Activated T-helper 17 cell treated with anti-CD3 and anti-CD28 coated beads, Interleukin-2, amount 50 U/mL, for 72 hours (primary cell): ENCODE measurements at regions not wholly inside any gene's neighbourhood (a gene's known extent, or its start where the extent isn't known, plus 50 kb on each side); places are given as distances from the start of the nearest gene placed in this dataset.

Source experiments
- ATAC-seq: fragments of 150-1000 bp; cut with Tn5 transposase; replicated peaks from 2 replicates; pipeline ENCODE4 v1.10.0; 2021; ENCODE audit warnings: mild to moderate bottlenecking, moderate library complexity
- H3K27ac Mint-ChIP-seq: one replicate; pipeline ENCODE4 v1.8.0; 2022; ENCODE audit warnings: mixed read lengths
- H3K27me3 Mint-ChIP-seq: one replicate; pipeline ENCODE4 v1.8.0; 2022; ENCODE audit warnings: mixed read lengths
- H3K36me3 Mint-ChIP-seq: one replicate; pipeline ENCODE4 v1.8.0; 2022; ENCODE audit warnings: low read depth, mild to moderate bottlenecking, mixed read lengths
- H3K4me1 Mint-ChIP-seq: one replicate; pipeline ENCODE4 v1.8.0; 2022; ENCODE audit warnings: mixed read lengths
- H3K4me3 Mint-ChIP-seq: one replicate; pipeline ENCODE4 v1.8.0; 2022; ENCODE audit warnings: mild to moderate bottlenecking, mixed read lengths
- H3K9me3 Mint-ChIP-seq: one replicate; pipeline ENCODE4 v1.8.0; 2022; ENCODE audit warnings: mixed read lengths

DNA sequence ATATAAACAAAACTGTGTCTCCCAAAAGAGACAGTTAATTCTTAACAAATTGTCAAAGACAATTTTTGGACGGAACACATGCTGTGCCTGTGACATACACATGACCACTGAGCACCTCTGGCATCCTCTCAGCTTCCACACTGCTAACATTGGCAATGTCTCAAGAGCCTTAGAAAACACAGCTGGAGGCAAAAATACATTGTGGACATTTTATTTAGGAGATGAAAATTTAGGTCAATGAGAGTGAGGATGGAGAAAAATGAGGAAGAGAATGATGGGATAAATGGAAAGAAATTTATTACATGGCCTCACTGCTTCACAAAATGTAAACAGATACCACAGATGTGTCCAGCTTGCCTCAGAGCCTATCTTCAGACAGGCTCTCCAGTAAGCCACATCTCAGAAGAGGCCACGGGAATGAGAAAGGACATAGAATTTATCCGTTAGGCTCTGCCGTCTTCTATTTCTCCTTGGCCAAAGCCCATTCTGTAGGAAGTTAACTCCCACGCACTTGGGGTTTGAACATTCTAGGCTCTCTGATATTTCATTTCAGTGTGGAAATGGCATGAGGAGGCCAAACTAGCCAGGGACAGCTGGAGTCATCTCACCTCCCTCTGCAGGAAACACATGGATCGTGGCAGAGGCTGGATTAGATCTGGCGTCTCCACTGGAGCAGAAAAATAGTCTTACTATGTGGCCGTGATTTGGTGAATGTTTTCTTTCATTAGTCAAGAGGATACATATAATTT, 519.4 kb upstream of the DSEL start:
- H3K36me3 Mint-ChIP-seq = no peaks in the 10 kb centered on the region
- H3K4me1 Mint-ChIP-seq = no peaks in the 10 kb centered on the region
- H3K27ac Mint-ChIP-seq = no peak overlapping the region
- no peaks in the 10 kb centered on the region for H3K27me3 Mint-ChIP-seq
- H3K9me3 Mint-ChIP-seq = no peaks in the 10 kb centered on the region
- no peak for ATAC-seq
- no peak overlapping the region for H3K4me3 Mint-ChIP-seq

DNA sequence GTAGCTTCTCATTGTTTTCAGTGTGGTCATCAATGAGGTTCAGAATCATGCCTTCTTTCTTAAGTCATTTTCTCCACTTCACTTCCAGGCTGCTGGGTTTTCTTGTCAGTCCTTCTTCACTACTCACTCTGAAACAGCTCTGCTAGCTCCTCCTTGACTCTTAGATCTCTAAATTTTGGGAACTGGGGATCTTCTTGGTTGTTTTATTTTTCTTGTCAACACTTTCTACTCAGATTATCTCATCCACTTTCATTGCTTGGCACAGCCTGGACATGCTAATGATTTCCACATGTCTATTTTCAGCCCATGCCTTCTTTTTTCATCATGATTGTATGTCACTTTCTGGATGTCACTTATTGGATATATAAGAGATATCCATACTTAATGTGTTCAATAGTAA, 517.8 kb upstream of the DSEL start:
- H3K27ac Mint-ChIP-seq = no peak overlapping the region
- no peak overlapping the region for H3K4me3 Mint-ChIP-seq
- no peak for ATAC-seq
- no peaks in the 10 kb centered on the region for H3K4me1 Mint-ChIP-seq
- no peaks in the 10 kb centered on the region for H3K36me3 Mint-ChIP-seq
- no peaks in the 10 kb centered on the region for H3K27me3 Mint-ChIP-seq
- H3K9me3 Mint-ChIP-seq = no peaks in the 10 kb centered on the region

DNA sequence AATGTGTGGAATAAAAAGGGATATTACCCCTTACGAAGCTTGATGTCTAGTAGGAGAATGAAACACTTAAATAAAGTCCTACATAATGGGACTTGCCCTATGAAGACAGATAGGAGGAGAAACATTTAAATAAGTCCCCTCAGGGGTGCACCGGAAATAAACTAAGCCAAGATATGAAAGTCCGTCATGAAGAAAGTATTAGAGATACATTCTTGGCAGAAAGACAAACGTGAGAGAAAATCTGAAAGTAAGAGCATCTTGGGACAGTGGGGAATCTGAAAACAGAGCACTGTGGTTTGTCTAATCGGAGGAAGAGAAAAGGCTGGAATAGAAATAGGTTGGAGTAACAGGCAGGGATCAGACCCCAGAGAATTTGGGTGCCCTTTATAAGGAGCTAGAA, 516.9 kb upstream of the DSEL start:
- H3K4me3 Mint-ChIP-seq = no peak overlapping the region

DNA sequence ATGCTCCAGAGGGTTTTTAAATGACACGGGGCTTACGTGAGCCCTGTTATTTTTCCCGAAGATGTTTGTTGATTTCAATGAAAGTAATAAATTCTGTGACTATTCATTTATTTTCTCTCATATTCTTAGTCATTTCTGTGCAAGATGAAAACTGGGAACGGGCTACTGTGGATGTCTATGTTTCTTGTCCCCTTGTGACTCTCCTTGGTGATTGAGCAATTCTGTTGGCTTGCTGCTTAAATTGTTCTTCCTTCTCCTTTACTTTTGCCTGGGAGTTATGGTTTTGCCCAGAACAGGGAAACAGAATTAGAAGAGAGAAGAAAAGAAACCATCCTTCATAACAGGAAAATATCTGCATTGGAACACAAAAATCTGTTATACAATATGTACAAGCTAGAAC, 508.2 kb upstream of the DSEL start:
- H3K9me3 Mint-ChIP-seq = no peaks in the 10 kb centered on the region

More for the DNA sequence above, 516.9 kb upstream of the DSEL start:
- Mint-ChIP-seq H3K27ac (no peak overlapping the region), H3K9me3 (no peaks in the 10 kb centered on the region), H3K36me3 (no peaks in the 10 kb centered on the region), H3K4me1 (no peaks in the 10 kb centered on the region), H3K27me3 (no peaks in the 10 kb centered on the region)
- ATAC-seq = no peak

DNA sequence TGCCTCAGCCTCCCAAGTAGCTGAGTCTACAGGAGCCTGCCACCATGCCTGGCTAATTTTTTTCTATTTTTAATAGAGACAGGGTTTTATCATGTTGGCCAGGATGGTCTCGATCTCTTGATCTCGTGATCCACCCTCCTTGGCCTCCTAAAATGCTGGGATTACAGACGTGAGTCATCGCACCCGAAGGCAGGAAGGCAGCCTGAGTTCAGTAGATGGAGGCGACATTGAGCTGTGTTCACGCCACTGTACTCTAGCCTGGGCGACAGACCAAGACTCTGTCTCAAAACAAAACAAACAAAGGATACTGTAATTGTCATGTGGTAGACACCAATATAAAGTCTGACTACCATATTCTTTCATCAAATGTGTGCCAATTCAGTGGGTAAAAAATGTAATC, 500.9 kb upstream of the DSEL start:
- Mint-ChIP-seq H3K9me3 (no peaks in the 10 kb centered on the region), H3K4me3 (no peak overlapping the region), H3K27me3 (no peaks in the 10 kb centered on the region), H3K36me3 (no peaks in the 10 kb centered on the region), H3K4me1 (no peaks in the 10 kb centered on the region), H3K27ac (no peak overlapping the region)
- no peak for ATAC-seq

More for the DNA sequence above, 508.2 kb upstream of the DSEL start:
- H3K36me3 Mint-ChIP-seq = no peaks in the 10 kb centered on the region
- no peak for ATAC-seq
- H3K4me1 Mint-ChIP-seq = no peaks in the 10 kb centered on the region
- no peak overlapping the region for H3K27ac Mint-ChIP-seq
- H3K27me3 Mint-ChIP-seq = no peaks in the 10 kb centered on the region
- H3K4me3 Mint-ChIP-seq = no peak overlapping the region

DNA sequence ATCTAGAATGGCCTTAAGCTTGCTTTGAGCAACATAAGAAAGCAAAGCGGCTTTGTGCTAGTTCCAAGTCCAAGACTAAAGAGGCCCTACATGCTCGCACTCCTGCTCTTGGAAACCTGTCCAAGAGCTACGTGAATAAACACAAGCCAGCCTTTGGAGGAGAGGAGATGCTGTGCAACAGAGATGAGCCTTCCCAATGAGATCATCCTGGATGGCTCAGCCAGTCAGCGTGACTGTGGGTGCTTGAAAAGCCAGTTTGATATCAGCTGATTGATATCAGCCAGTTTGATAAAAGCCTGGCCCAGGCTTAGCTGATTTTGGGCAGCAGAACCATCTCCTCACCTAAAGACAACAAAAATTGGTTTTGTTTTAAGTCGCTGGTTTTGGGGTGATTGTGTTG, 481.0 kb upstream of the DSEL start:
- H3K36me3 Mint-ChIP-seq = no peaks in the 10 kb centered on the region
- no peak for ATAC-seq
- peaks cover 2% of the 10 kb centered on the region for H3K9me3 Mint-ChIP-seq
- H3K4me1 Mint-ChIP-seq = no peaks in the 10 kb centered on the region
- no peak overlapping the region for H3K4me3 Mint-ChIP-seq
- no peaks in the 10 kb centered on the region for H3K27me3 Mint-ChIP-seq
- H3K27ac Mint-ChIP-seq = no peak overlapping the region

DNA sequence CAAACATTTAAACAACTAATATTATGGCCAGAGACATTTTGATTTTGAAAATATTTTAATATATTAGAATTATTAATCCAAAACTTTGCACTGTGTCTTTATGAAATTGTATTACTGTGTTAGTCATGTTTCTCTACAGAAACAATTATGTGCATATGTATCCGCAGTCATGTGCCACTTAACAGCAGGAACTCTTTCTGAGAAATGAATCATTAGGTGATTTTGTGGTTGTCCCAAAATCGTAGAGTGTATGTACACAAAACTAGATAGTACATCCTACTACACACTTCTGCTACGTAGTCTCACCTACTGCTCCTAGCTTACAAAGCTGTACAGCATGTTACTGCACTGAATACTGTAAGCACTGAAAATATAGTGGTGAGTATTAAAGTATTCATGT, 479.2 kb upstream of the DSEL start:
- Mint-ChIP-seq H3K4me3 (no peak overlapping the region), H3K4me1 (no peaks in the 10 kb centered on the region), H3K9me3 (peaks cover 4% of the 10 kb centered on the region), H3K36me3 (no peaks in the 10 kb centered on the region), H3K27me3 (no peaks in the 10 kb centered on the region), H3K27ac (no peak overlapping the region)
- ATAC-seq = no peak

DNA sequence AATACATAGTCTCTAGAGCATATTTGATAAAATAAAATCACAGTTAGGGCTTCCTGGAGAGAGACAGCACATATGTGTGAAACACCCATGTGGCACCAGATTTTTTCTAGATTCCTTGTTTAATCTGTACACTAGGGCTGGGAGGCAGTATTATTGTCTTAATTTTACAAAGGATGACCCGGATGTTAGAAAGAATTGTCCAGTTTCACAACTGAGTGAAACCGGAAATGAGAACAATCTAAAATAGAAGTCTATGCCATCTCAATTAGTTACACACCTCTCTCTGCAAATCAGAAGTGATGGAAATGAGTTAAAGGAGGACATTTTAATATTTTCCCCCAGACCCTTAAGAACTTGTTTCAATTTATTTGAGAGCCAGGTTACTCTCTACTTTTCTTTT, 463.7 kb upstream of the DSEL start:
- Mint-ChIP-seq H3K9me3 (no peaks in the 10 kb centered on the region), H3K36me3 (no peaks in the 10 kb centered on the region), H3K4me1 (no peaks in the 10 kb centered on the region), H3K27ac (no peak overlapping the region), H3K27me3 (peaks cover 4% of the 10 kb centered on the region), H3K4me3 (no peak overlapping the region)
- ATAC-seq = no peak

DNA sequence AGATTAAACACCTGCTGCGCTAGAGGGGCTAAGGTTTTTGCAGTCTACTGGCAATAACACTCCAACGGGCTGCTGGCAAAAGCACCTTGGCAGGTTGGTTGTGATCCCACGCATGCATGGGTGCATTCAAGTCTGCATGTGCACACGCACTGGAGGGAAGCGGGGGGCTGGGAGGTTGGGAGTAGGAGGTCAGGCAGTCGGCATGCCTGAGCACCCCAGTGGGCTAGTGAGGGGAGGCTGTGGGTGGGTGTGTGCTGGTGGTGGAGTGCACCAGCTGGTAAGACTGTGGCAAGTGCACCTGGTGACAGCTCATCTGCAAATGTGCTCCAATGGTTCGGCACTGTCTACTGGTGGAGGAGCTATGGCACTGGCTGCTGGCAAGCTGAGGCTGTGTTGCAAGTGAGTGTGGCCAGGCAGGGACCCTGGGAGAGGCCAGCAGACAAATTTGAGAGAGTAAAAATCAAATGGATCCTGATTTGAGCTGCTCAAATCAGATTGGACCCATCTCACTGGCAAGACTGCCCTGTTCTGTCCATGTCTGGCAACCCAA, 460.6 kb upstream of the DSEL start:
- Mint-ChIP-seq H3K4me1 (no peaks in the 10 kb centered on the region), H3K9me3 (no peaks in the 10 kb centered on the region), H3K4me3 (no peak overlapping the region), H3K27ac (no peak overlapping the region), H3K27me3 (no peaks in the 10 kb centered on the region), H3K36me3 (no peaks in the 10 kb centered on the region)
- ATAC-seq = no peak

DNA sequence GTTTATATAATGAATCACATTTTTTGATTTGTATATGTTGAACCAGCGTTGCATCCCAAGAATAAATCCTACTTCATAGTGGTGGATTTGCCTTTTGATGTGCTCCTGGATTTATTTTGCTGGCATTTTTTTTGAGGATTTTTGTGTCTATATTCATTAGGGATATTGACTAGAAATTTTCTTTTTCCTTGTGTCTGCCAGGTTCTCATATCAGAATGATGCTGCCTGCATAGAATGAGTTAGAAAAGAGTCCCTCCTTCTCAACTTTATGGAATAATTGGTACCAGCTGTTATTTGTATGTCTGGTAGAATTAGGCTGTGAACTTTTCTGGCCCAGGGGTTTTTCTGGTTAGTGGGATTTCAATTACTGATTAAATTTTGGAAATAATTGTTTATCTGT, 457.4 kb upstream of the DSEL start:
- no peaks in the 10 kb centered on the region for H3K9me3 Mint-ChIP-seq
- no peak for ATAC-seq
- no peak overlapping the region for H3K27ac Mint-ChIP-seq

DNA sequence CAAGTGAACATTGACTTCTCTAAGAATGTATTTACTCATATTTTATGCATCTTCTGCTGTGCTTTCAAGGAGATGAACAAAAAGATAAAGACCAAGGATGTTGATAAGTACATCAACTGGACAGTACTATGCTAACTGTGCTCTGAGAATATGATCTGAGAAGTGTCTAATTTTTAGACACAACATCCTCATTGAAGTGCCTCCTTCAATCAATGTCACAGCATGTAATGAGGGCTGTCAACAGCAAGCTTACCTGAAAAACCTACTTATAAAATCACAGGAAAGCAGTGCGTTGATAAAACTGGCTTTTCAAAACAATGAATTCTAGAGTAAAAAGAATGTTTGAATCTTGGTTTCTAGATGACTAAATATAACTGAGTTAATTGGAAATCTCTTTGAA, 452.9 kb upstream of the DSEL start:
- Mint-ChIP-seq H3K27ac (no peak overlapping the region), H3K9me3 (no peaks in the 10 kb centered on the region), H3K4me3 (no peak overlapping the region), H3K4me1 (no peaks in the 10 kb centered on the region), H3K36me3 (no peaks in the 10 kb centered on the region), H3K27me3 (no peaks in the 10 kb centered on the region)
- no peak for ATAC-seq

More for the DNA sequence above, 457.4 kb upstream of the DSEL start:
- no peaks in the 10 kb centered on the region for H3K27me3 Mint-ChIP-seq
- no peaks in the 10 kb centered on the region for H3K36me3 Mint-ChIP-seq
- no peak overlapping the region for H3K4me3 Mint-ChIP-seq
- H3K4me1 Mint-ChIP-seq = no peaks in the 10 kb centered on the region

DNA sequence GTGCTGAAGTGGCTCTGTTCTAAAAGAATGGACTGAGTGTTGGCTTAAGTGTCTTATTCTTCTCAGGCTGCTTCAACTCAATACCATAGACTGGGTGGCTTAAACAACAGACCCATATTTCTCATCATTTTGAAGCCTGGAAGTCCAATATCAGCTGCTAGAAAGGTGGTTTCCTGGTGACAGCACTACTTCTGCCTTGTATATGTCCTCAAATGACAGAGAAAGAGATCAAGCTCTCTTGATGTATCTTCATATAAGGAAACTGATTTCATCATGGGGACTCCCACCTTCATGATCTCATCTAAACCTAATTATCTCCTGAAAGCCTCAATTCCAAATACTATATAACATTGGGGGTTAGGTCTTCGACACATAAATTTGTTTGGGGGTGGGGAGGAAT, 449.7 kb upstream of the DSEL start:
- H3K9me3 Mint-ChIP-seq = no peaks in the 10 kb centered on the region
- H3K4me1 Mint-ChIP-seq = no peaks in the 10 kb centered on the region
- H3K27me3 Mint-ChIP-seq = no peaks in the 10 kb centered on the region
- no peak overlapping the region for H3K4me3 Mint-ChIP-seq
- no peaks in the 10 kb centered on the region for H3K36me3 Mint-ChIP-seq
- ATAC-seq = no peak
- no peak overlapping the region for H3K27ac Mint-ChIP-seq

DNA sequence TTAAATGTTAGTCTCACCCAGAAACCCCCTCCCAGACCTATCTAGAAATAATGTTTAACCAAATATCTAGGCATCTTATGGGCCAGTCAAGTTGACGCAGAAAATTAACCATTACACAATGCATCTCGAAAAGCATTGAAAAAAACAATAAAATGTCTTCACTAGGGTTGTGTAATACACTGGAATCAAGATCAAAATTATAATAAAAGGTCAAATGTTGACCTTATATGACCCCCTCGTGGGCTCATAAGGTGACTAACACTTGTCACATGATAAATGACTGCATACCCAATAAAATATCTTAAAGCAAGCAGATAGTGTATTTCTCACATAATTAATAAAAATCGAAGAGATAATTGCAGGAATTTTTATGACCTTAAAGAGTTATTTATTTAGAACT, 447.9 kb upstream of the DSEL start:
- H3K36me3 Mint-ChIP-seq = no peaks in the 10 kb centered on the region
- no peak overlapping the region for H3K4me3 Mint-ChIP-seq
- H3K9me3 Mint-ChIP-seq = no peaks in the 10 kb centered on the region
- H3K27me3 Mint-ChIP-seq = no peaks in the 10 kb centered on the region
- no peaks in the 10 kb centered on the region for H3K4me1 Mint-ChIP-seq
- no peak for ATAC-seq
- no peak overlapping the region for H3K27ac Mint-ChIP-seq

DNA sequence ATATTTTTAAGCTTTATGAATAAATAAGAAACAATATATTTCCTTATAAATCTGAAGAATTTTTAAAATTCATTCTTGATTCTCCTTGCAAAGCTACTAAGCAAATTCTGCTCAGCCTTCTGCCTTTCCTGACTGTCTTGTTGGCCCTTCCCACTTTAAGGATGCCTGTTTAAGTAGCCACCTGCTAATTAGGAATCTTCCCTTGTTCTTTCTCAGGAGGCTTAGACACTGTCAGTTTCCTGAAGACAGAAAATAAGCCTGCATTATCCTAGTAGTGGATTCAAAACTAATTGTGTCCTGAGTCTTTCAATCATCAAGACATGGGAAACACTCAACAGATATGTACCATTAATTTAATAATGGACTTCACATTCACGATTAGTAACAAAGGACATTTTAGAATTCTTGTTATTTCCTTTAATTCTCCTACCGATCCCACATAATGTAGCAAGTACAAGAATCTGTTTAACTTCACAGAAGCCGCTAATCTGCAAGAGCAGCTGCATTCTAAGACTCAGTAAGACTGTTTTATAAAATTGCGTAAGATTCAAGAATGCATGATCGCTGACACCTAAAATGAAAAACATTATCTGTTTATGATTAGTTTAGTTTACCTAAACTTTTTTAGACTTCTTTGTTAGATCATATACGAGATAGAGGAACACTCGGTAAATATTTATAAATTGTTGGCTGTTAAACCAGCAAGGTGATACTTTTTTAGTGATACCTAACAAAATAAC, 445.4 kb upstream of the DSEL start:
- Mint-ChIP-seq H3K27me3 (no peaks in the 10 kb centered on the region), H3K4me1 (no peaks in the 10 kb centered on the region), H3K27ac (no peak overlapping the region), H3K36me3 (no peaks in the 10 kb centered on the region), H3K9me3 (no peaks in the 10 kb centered on the region), H3K4me3 (no peak overlapping the region)
- ATAC-seq = no peak

DNA sequence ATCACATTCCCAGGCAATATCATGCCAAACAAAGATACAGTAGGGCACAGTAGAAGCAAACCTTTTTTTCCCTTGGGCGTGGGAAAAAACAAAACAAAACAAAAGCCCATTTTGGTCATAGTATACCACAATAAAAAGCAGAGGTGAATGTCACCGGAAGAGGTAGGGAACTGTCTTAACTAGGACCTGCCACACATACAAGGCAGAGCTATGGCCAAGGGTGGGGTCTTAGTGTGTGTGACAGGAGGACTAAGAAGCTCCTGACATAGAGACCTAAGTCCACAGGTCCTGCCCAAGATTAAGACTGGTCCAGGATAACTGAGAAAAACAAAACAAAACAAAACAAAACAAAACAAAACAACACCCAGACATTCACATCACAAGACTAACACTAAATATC, 441.2 kb upstream of the DSEL start:
- no peaks in the 10 kb centered on the region for H3K9me3 Mint-ChIP-seq

More for the DNA sequence above, 441.2 kb upstream of the DSEL start:
- Mint-ChIP-seq H3K4me3 (no peak overlapping the region), H3K27ac (no peak overlapping the region), H3K27me3 (peaks cover 6% of the 10 kb centered on the region), H3K4me1 (no peaks in the 10 kb centered on the region), H3K36me3 (no peaks in the 10 kb centered on the region)
- no peak for ATAC-seq
